Smooth muscle cell (in vitro differentiated cells): ENCODE measurements at regions not wholly inside any gene's neighbourhood (a gene's known extent, or its start where the extent isn't known, plus 50 kb on each side); places are given as distances from the start of the nearest gene placed in this dataset.

ENCODE experiments used
- DNase-seq: peaks from one replicate; lab custom pipeline; 2025; ENCODE audit not compliant: unreplicated experiment; lab: John Stamatoyannopoulos, UW
- H2AFZ ChIP-seq: fragments of 200-600 bp; sonication (generic); 2 replicates; pipeline ENCODE4 v1.6.0; 2016; ENCODE audit warnings: antibody characterized with exemption, low read depth, mild to moderate bottlenecking
- H3F3A ChIP-seq: fragments of 200-600 bp; sonication (generic); 2 replicates; pipeline ENCODE4 v1.6.0; 2017; ENCODE audit warnings: antibody characterized with exemption, low read depth
- H3K27ac ChIP-seq: fragments of 200-600 bp; sonication (generic); 2 replicates; pipeline ENCODE4 v1.5.1; 2016; ENCODE audit warnings: low read depth, mild to moderate bottlenecking
- H3K27me3 ChIP-seq: fragments of 200-600 bp; sonication (generic); 2 replicates; pipeline ENCODE4 v1.6.1; 2016; ENCODE audit warnings: low read depth, mild to moderate bottlenecking
- H3K36me3 ChIP-seq: fragments of 200-600 bp; sonication (generic); 2 replicates; pipeline ENCODE4 v1.5.1; 2016; ENCODE audit warnings: low read depth
- H3K4me1 ChIP-seq: fragments of 200-600 bp; sonication (generic); 2 replicates; pipeline ENCODE4 v1.5.1; 2016; ENCODE audit warnings: low read depth
- H3K4me2 ChIP-seq: fragments of 200-600 bp; sonication (generic); 2 replicates; pipeline ENCODE4 v1.6.0; 2016; ENCODE audit warnings: mild to moderate bottlenecking
- H3K4me3 ChIP-seq: fragments of 200-600 bp; sonication (generic); 2 replicates; pipeline ENCODE4 v1.5.1; 2016; ENCODE audit warnings: mild to moderate bottlenecking
- H3K79me2 ChIP-seq: fragments of 200-600 bp; sonication (generic); 2 replicates; pipeline ENCODE4 v1.6.0; 2016; ENCODE audit warnings: low read depth, mild to moderate bottlenecking
- H3K9ac ChIP-seq: fragments of 200-600 bp; sonication (generic); 2 replicates; pipeline ENCODE4 v1.6.0; 2016; ENCODE audit warnings: low read depth
- H3K9me3 ChIP-seq: fragments of 200-600 bp; sonication (generic); replicated peaks from 2 replicates; pipeline ENCODE4 v1.5.1; 2016; ENCODE audit warnings: low read depth
- H4K20me1 ChIP-seq: fragments of 200-600 bp; sonication (generic); 2 replicates; pipeline ENCODE4 v1.6.0; 2016; ENCODE audit warnings: low read depth
- CTCF ChIP-seq: fragments of 200-600 bp; sonication (generic); IDR thresholded peaks from 2 replicates; pipeline ENCODE4 v1.5.1; 2017; ENCODE audit warnings: borderline replicate concordance, mild to moderate bottlenecking, antibody characterized with exemption; ENCODE audit not compliant: insufficient read depth, poor library complexity, severe bottlenecking
- WGBS: methylation state at CpG from one replicate; pipeline ENCODE4 v1.1.7; 2016; ENCODE audit warnings: low lambda C conversion rate; 5-methylcytosine and 5-hydroxymethylcytosine counted together

GRCh38 chr14:101473045-101473729 lies 88.1 kb upstream of the DIO3 start:
- TF ChIP-seq CTCF: no peak
- no peak for DNase-seq
- H3K27ac ChIP-seq: no peak overlapping the region

GRCh38 chr14:101473795-101474562 lies 87.3 kb upstream of the DIO3 start:
- Histone ChIP-seq H3F3A (no peaks in the 10 kb centered on the region), H3K27me3 (no peaks in the 10 kb centered on the region), H3K79me2 (no peaks in the 10 kb centered on the region), H3K4me3 (no peak overlapping the region), H3K9ac (no peak overlapping the region), H3K4me1 (no peaks in the 10 kb centered on the region), H3K4me2 (no peak overlapping the region), H3K9me3 (no peaks in the 10 kb centered on the region), H4K20me1 (no peaks in the 10 kb centered on the region), H3K36me3 (no peaks in the 10 kb centered on the region), H2AFZ (no peak overlapping the region), H3K27ac (no peak overlapping the region)
- no peak for TF ChIP-seq CTCF
- DNase-seq: no peak
- 87% methylated on average over 23 of the region's 23 CpGs for WGBS

More at GRCh38 chr14:101473045-101473729, 88.1 kb upstream of the DIO3 start:
- Histone ChIP-seq H3K9me3 (no peaks in the 10 kb centered on the region), H3K4me2 (no peak overlapping the region), H4K20me1 (no peaks in the 10 kb centered on the region), H3K9ac (no peak overlapping the region), H3F3A (no peaks in the 10 kb centered on the region), H3K4me1 (no peaks in the 10 kb centered on the region), H2AFZ (no peak overlapping the region), H3K79me2 (no peaks in the 10 kb centered on the region), H3K4me3 (no peak overlapping the region), H3K36me3 (no peaks in the 10 kb centered on the region), H3K27me3 (no peaks in the 10 kb centered on the region)
- WGBS: 96% methylated on average over 12 of the region's 12 CpGs

- no peaks in the 10 kb centered on the region for H3K27me3 ChIP-seq
- H3F3A ChIP-seq: no peaks in the 10 kb centered on the region
- no peak for TF ChIP-seq CTCF
- no peak overlapping the region for H3K4me3 ChIP-seq
- H4K20me1 ChIP-seq: no peaks in the 10 kb centered on the region
- no peaks in the 10 kb centered on the region for H3K79me2 ChIP-seq
- H3K27ac ChIP-seq: no peak overlapping the region
- no peak overlapping the region for H2AFZ ChIP-seq
- H3K9me3 ChIP-seq: no peaks in the 10 kb centered on the region
- H3K9ac ChIP-seq: no peak overlapping the region
- H3K4me2 ChIP-seq: no peak overlapping the region
- no peak for DNase-seq
- WGBS: 96% methylated on average over 19 of the region's 19 CpGs
- H3K4me1 ChIP-seq: no peaks in the 10 kb centered on the region
- no peaks in the 10 kb centered on the region for H3K36me3 ChIP-seq
These were observed 86.5 kb upstream of the DIO3 start for GRCh38 chr14:101474563-101475455.
